ENCODE measurements at regions not wholly inside any gene's neighbourhood (a gene's known extent, or its start where the extent isn't known, plus 50 kb on each side); places are given as distances from the start of the nearest gene placed in this dataset.

GRCh38 chr16:73756289-73757178, 540.1 kb upstream of the PSMD7 start:
- DNase-seq, result no peak

DNA sequence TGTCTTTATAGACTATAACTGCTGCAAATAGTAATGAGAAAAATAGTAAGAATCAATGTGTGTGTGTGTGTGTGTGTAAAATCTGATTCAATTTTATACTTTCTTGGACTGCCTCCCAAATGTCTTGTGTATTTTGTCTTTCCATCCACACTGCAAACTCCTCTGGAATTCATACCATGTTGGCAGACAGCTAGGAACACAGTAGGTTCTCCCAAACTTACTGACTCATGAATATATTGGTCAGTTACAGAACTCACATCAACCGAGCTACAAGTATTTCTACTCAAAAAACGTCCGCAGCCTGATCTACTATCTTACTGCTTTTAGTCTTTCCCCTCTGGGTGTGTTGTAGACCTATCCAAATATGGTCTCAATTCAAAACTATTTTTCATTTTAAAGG, 542.7 kb upstream of the PSMD7 start:
- no peak for DNase-seq

- no peak for DNase-seq
These were observed 546.0 kb upstream of the PSMD7 start for GRCh38 chr16:73750639-73751038.

GRCh38 chr16:73747328-73747727, 549.3 kb upstream of the PSMD7 start:
- DNase-seq, result no peak

GRCh38 chr16:73746554-73746953, 550.1 kb upstream of the PSMD7 start:
- DNase-seq, result no peak

DNA sequence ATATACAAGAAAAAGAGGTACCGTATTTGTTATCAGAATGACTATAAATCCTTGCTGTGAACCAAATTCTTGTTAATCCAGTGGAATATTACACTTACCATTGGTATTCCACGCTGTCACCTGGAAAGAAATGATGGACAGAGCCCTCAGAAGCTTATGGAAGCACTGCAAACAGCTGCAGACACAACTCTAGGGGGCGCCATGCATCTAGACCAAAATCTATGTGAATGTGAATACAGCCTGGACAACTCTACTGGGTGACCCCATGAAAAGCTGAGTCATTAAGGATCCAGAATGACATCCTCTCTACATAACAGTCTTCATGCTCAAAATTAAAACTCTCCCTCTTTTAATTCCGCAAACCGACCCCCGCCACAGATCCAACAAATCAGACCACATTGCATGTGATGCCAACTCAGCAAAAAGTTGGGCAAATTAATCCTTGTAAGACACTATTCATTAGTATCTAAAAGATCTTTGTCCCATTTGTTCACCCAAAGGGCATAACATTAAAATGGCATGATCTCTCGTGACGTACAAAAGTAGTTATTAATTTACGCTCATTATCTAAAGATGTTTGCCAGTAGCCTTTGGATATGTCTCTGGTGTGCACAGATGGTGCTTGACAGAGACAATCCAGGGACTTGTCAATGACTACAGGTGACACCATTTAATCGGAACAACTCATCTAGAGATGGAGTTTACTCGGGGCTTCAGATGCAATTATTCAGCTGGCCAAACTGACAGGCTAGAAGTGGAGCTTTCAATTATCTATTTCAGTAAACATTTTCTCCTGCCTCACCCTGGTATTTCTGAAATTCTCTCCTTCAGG, 552.7 kb upstream of the PSMD7 start:
- no peak for DNase-seq

DNA sequence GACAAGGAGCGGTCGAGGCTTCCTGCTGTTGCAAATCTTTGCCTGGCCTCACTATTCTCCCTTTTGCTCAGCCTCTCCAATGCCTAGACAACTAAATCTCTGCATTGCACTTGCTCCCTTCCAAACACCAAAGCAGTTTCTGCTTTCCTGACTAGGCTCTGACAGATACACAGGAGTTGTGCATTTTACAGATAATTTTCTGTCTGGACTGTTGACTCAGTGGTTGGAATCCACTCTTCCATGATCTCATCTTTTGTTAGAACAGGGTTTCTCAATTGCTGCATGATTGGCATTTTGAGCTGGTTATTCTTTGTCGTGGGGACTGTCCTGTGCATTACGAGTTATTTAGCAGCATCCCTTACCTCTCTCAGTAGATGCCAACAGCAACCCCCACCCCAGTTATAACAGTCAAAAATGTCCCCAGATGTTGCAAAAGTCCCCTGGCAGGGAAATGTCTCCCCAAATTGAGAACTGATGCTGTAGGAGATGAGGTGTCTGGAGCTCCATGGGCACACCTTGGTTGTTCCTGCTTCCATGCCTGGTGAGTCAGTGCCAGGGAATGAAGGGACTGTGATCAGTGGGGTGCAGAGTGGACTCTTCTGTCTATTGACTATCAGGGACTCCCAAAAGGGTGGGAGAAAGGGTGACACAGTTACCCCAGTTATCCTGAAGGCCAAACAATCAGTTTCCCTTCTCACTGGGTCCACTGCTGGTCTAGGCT, 557.4 kb upstream of the PSMD7 start:
- no peak for DNase-seq

DNA sequence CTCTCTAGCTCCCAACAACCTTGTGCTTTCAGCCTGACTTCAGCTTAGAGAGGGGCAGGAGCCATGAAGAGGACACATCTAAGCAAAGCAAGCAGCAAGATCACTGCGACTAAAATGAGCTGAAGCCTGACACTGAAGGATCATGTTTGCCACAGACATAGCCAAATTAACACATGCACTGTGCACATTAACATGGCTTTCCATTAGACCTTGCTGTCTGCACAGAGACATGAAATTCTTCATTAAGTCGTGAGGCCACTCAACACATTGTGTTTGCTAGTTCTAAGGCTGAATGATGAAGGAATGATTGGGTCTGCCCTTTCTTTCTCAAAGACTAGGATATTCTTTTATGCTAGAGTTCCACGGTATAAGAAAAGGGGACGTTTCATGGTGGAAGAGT, 558.3 kb upstream of the PSMD7 start:
- no peak for DNase-seq

- no peak for DNase-seq
These were observed 559.0 kb upstream of the PSMD7 start for GRCh38 chr16:73737637-73738036.

- no peak for DNase-seq
These were observed 560.7 kb upstream of the PSMD7 start for GRCh38 chr16:73735954-73736353.

DNA sequence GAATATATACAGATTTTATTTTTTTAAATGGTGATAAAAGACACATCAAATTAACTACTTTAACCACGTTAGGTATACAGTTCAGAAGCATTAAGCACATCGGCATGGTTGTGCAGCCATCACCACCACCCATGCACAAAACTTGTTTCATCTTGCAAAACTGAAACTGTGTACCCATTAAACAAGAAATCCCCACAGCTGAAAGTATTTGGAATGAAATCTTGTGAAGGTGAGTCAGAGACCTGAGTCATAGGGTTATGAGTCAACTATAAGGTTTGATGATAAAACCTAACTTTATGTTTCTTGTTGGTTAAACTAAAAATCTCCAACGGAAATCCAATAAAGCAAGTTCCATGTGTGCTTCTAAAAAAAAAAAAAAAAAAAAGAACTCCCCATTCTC, 561.6 kb upstream of the PSMD7 start:
- DNase-seq, result no peak

- DNase-seq, result no peak
These were observed 563.9 kb upstream of the PSMD7 start for GRCh38 chr16:73732681-73733080.

GRCh38 chr16:73732143-73732542, 564.5 kb upstream of the PSMD7 start:
- no peak for DNase-seq

DNA sequence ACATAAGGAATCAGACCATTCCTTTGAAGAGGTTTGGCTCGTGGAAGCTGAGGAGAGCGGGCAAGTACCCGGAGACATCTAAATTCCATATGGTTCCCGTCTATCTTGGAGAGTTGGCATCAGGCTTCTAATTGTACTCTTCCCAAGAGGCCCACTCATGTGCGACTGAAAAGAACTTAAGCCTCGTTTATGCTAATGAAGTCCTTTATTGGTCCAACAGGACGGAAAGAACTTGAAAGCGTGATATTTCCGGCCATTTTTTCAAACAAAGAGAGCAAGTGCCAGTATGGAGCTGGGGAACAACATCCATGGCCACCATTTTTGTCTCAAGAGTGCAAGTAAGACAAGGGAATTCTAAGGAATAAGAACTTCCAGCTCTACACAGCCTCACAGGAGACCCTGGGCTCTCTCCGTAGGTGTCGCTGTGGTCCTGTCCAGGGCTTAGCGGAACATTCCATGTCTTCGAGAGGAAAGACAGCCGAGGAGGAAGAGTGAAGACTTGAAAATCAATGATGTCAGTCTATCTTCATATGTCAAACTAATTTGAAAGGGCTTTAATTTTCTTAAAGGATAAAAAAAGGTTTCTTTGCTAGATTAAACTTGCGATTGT, 566.0 kb upstream of the PSMD7 start:
- DNase-seq, result no peak

- DNase-seq, result no peak
These were observed 571.5 kb upstream of the PSMD7 start for GRCh38 chr16:73725156-73725555.

DNA sequence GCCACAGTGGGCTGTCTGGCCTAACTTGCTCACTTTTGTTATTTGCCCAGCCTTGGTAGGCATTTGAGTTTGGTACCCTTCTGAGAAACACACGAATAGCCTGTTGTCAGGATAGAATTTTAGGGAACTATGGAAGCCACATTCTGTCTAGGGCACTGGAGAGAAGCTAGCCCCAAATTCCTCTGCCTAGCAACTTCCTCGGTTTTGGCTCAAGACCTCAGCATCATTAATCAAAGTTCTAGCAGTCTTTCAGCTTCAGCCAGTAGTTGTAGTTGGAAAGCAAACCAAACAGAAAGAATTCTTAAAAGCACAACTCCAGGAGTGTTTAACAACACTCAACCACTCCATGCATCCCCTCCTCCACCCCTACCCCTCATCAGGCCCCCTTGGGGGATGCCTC, 572.1 kb upstream of the PSMD7 start:
- no peak for DNase-seq

DNA sequence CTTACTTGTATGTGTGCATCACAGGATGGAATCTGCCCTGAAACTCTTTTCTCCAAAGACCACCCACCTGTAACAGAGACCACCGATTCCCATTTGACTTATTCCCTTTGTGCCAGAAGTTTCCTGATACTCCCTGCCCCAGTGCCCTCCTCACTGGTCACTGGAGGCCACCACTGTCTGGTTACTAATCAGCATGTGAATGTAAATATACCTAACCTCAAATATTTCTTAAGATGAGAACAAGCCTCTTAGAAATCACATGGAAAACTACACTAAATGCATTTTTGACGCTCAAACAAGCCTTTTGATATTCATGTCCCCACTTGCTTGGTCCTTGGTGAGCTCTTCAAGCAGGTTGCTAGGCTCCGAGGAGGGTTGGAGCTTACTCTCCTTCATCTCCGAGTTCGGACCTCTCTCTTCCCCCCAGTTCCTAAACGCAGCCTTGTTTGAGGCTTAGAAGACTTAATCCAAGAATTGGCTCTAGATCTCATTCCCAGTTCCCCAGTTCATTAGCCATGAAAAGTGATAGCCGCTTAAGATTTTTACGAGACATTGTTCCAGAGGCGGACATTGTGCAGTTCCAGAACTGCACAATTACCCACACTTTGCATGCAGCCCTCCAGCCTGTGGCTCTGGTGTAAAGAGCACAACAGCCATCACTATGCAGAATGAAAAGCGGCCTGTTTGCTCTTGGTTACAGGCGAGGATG, 579.2 kb upstream of the PSMD7 start:
- DNase-seq, result no peak

GRCh38 chr16:73714976-73715375, 581.6 kb upstream of the PSMD7 start:
- no peak for DNase-seq

DNA sequence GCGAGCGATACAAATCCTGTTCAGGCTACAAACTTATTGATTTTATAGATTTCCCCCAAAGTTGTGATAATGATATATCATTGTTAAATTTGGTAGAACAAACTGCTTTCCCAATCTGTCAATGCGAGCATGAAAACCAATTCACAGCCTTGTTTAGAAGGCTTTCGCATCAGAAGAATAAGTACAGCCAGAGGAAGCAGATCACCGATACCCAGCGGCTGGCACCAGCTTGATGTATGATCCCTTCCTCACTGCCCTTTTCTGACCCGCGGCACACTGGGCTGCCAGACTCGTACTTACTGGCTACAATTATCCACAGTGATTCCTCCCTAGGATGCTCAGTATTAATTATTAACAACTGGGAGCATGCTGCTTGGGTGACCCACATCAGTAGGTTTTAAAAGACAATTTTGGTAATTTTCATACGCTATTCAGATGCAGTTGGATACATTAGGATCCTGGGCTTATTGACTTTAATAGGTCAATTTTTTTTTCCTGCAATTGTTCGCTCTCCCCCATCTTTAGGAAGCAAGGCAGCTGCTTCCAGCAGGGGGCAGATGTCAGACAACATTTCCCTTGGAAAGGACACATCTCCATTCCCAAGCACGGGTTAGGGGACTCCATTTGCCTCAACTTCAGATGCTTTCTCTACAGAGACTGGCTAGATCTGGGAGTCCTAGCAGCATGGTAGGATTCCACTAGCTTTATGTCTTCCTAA, 582.7 kb upstream of the PSMD7 start:
- DNase-seq, result no peak

DNA sequence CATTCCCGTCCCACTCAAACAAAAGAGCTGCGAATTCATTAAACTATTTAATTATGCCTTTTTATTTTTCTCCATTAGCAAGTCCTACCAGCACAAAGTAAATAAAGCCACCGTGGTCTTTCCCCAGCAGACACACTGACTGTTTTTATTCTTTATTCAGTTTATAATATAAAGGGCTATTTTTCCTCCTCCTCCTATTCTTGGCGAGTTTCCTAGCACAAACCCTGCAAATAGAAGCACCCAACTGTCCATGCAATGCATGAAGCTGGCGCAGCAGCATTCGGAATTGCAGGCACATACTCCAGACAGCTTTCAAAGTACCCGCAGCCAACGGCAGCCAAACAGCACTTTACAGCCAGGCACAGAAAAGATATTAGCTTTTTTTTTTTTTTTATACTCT, 583.4 kb upstream of the PSMD7 start:
- DNase-seq, result no peak
